ENCODE measurements at regions not wholly inside any gene's neighbourhood (a gene's known extent, or its start where the extent isn't known, plus 50 kb on each side); places are given as distances from the start of the nearest gene placed in this dataset.

GRCh38 chr5:130337179-130337888, 433.1 kb downstream of the CHSY3 start:
- H3K9me3 ChIP-seq = no peaks in the 10 kb centered on the region
- H3K36me3 ChIP-seq = no peaks in the 10 kb centered on the region
- H3K27ac ChIP-seq = peak overlapping the region; percentile 24 to 50
- no peaks in the 10 kb centered on the region for H3K4me1 ChIP-seq
- TF ChIP-seq CTCF (IDR thresholded peaks at IDR 0.05) = no peak
- intact Hi-C loops (cut with DNase I) = loop anchor here (5.0 kb wide), 1 partner anchor 50 kb away; no protein-coding TSS in a partner anchor
- no peak for DNase-seq (ENCODE audit: low spot score in 2 of 2)
- no peaks in the 10 kb centered on the region for H3K27me3 ChIP-seq
- peak overlapping the region in 1 of 2 donors; percentile 6 for H3K4me3 ChIP-seq

GRCh38 chr5:130335117-130335516, 430.9 kb downstream of the CHSY3 start:
- intact Hi-C loops (cut with DNase I) = loop anchor here (5.0 kb wide), 1 partner anchor 48 kb away; no protein-coding TSS in a partner anchor
- H3K27me3 ChIP-seq = no peaks in the 10 kb centered on the region
- H3K4me1 ChIP-seq = no peaks in the 10 kb centered on the region
- DNase-seq (ENCODE audit: low spot score in 2 of 2) = no peak
- TF ChIP-seq CTCF (IDR thresholded peaks at IDR 0.05) = no peak
- H3K4me3 ChIP-seq = no peak overlapping the region
- no peaks in the 10 kb centered on the region for H3K9me3 ChIP-seq
- no peak overlapping the region for H3K27ac ChIP-seq
- H3K36me3 ChIP-seq = no peaks in the 10 kb centered on the region

- intact Hi-C loops (cut with DNase I) = no loop called here
- no peak for DNase-seq (ENCODE audit: low spot score in 2 of 2)
- Histone ChIP-seq H3K36me3 (no peaks in the 10 kb centered on the region), H3K27ac (no peak overlapping the region), H3K4me1 (no peaks in the 10 kb centered on the region), H3K27me3 (no peaks in the 10 kb centered on the region), H3K4me3 (no peak overlapping the region), H3K9me3 (no peaks in the 10 kb centered on the region)
- no peak for TF ChIP-seq CTCF (IDR thresholded peaks at IDR 0.05)
These were observed 428.8 kb downstream of the CHSY3 start for GRCh38 chr5:130333089-130333488.

- no peaks in the 10 kb centered on the region for H3K4me1 ChIP-seq
- H3K9me3 ChIP-seq = no peaks in the 10 kb centered on the region
- intact Hi-C loops (cut with DNase I) = no loop called here
- H3K27me3 ChIP-seq = no peaks in the 10 kb centered on the region
- no peaks in the 10 kb centered on the region for H3K36me3 ChIP-seq
- no peak overlapping the region for H3K27ac ChIP-seq
- H3K4me3 ChIP-seq = no peak overlapping the region
- TF ChIP-seq CTCF (IDR thresholded peaks at IDR 0.05) = no peak
- no peak for DNase-seq (ENCODE audit: low spot score in 2 of 2)
These were observed 427.1 kb downstream of the CHSY3 start for GRCh38 chr5:130331332-130331731.

- no peaks in the 10 kb centered on the region for H3K4me1 ChIP-seq
- intact Hi-C loops (cut with DNase I) = no loop called here
- no peaks in the 10 kb centered on the region for H3K36me3 ChIP-seq
- peaks cover 0 to 5% of the 10 kb centered on the region in 2 donors for H3K9me3 ChIP-seq
- H3K27me3 ChIP-seq = no peaks in the 10 kb centered on the region
- no peak for DNase-seq (ENCODE audit: low spot score in 2 of 2)
- no peak overlapping the region for H3K27ac ChIP-seq
- no peak overlapping the region for H3K4me3 ChIP-seq
- TF ChIP-seq CTCF (IDR thresholded peaks at IDR 0.05) = no peak
These were observed 420.8 kb downstream of the CHSY3 start for GRCh38 chr5:130324953-130325671.

Measured in ascending aorta (tissue), 2 donors.